ENCODE measurements at regions not wholly inside any gene's neighbourhood (a gene's known extent, or its start where the extent isn't known, plus 50 kb on each side); places are given as distances from the start of the nearest gene placed in this dataset.

GRCh38 chr9:79357194-79357593, 214.6 kb upstream of the TLE4 start:
- TF ChIP-seq CTCF (IDR thresholded peaks at IDR 0.05) (no peak), EZH2 (IDR thresholded peaks at IDR 0.05) (no peak), EZH2phosphoT487 (IDR thresholded peaks at IDR 0.05) (no peak)
